ENCODE measurements at regions not wholly inside any gene's neighbourhood (a gene's known extent, or its start where the extent isn't known, plus 50 kb on each side); places are given as distances from the start of the nearest gene placed in this dataset.

GRCh38 chr3:148044151-148044550 is 635.0 kb downstream of the ZIC1 start:
- TF ChIP-seq EZH2 (IDR thresholded peaks at IDR 0.05; ENCODE audit: low read depth, unreplicated experiment), result no peak
- TF ChIP-seq CTCF (conservative IDR thresholded peaks at IDR 0.05; ENCODE audit: low read depth in 2 of 2), result no peak
- TF ChIP-seq REST (IDR thresholded peaks at IDR 0.05; ENCODE audit: unreplicated experiment), result no peak
- no peak for TF ChIP-seq POLR2AphosphoS5 (IDR thresholded peaks at IDR 0.05; ENCODE audit: low read depth)
- no peak for TF ChIP-seq CREB1 (CRISPR knock-in tag; IDR thresholded peaks at IDR 0.05; ENCODE audit: low read depth)
- no peak for TF ChIP-seq EZH2phosphoT487 (IDR thresholded peaks at IDR 0.05; ENCODE audit: unreplicated experiment)
- no peak for TF ChIP-seq JUNB (IDR thresholded peaks at IDR 0.05; ENCODE audit: unreplicated experiment)
- TF ChIP-seq ETS1 (IDR thresholded peaks at IDR 0.05), result no peak
- TF ChIP-seq STAT1 (IDR thresholded peaks at IDR 0.05; ENCODE audit: unreplicated experiment), result no peak
- TF ChIP-seq NANOG (IDR thresholded peaks at IDR 0.05; ENCODE audit: borderline replicate concordance), result no peak

Data from GM23338 (cell line).